ENCODE measurements at regions not wholly inside any gene's neighbourhood (a gene's known extent, or its start where the extent isn't known, plus 50 kb on each side); places are given as distances from the start of the nearest gene placed in this dataset.

DNA sequence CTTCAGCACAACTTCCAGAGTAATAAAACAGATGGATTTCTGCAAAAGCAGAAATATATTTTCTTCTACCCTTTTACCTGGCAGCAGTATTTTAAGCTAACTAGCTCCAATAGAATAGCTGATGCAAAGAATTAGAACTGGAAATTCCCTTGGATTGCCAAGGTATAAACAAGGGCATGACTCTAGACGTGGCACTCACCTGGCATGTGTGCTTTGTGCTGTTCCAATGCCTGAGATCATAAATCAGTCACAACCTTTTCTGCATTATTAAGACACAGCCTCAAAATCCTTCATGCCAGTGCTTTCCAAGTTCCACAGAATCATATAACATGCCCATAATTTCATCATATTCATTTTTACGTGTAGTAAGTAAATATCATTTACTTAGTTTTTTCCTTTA is 1048.7 kb downstream of the ADGRL2 start:
- TF ChIP-seq EMX1 (CRISPR knock-in tag; IDR thresholded peaks at IDR 0.05) (no peak), NFYB (CRISPR knock-in tag; conservative IDR thresholded peaks at IDR 0.05; ENCODE audit: low read depth) (no peak), SMAD4 (CRISPR knock-in tag; IDR thresholded peaks at IDR 0.05) (no peak), FOXP1 (CRISPR knock-in tag; IDR thresholded peaks at IDR 0.05; ENCODE audit: borderline replicate concordance) (no peak), TP53 (CRISPR knock-in tag; IDR thresholded peaks at IDR 0.05) (no peak), SMAD3 (CRISPR knock-in tag; IDR thresholded peaks at IDR 0.05; ENCODE audit: borderline replicate concordance) (no peak)
- TF ChIP-seq, protein P1, sequence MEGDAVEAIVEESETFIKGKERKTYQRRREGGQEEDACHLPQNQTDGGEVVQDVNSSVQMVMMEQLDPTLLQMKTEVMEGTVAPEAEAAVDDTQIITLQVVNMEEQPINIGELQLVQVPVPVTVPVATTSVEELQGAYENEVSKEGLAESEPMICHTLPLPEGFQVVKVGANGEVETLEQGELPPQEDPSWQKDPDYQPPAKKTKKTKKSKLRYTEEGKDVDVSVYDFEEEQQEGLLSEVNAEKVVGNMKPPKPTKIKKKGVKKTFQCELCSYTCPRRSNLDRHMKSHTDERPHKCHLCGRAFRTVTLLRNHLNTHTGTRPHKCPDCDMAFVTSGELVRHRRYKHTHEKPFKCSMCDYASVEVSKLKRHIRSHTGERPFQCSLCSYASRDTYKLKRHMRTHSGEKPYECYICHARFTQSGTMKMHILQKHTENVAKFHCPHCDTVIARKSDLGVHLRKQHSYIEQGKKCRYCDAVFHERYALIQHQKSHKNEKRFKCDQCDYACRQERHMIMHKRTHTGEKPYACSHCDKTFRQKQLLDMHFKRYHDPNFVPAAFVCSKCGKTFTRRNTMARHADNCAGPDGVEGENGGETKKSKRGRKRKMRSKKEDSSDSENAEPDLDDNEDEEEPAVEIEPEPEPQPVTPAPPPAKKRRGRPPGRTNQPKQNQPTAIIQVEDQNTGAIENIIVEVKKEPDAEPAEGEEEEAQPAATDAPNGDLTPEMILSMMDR (IDR thresholded peaks at IDR 0.05): no peak
- TF ChIP-seq, protein P2, sequence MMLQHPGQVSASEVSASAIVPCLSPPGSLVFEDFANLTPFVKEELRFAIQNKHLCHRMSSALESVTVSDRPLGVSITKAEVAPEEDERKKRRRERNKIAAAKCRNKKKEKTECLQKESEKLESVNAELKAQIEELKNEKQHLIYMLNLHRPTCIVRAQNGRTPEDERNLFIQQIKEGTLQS (CRISPR knock-in tag; conservative IDR thresholded peaks at IDR 0.05): no peak
- TF ChIP-seq, protein P3, sequence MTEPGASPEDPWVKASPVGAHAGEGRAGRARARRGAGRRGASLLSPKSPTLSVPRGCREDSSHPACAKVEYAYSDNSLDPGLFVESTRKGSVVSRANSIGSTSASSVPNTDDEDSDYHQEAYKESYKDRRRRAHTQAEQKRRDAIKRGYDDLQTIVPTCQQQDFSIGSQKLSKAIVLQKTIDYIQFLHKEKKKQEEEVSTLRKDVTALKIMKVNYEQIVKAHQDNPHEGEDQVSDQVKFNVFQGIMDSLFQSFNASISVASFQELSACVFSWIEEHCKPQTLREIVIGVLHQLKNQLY (CRISPR knock-in tag; IDR thresholded peaks at IDR 0.05): no peak
- TF ChIP-seq, protein P4, sequence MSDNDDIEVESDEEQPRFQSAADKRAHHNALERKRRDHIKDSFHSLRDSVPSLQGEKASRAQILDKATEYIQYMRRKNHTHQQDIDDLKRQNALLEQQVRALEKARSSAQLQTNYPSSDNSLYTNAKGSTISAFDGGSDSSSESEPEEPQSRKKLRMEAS (CRISPR knock-in tag; IDR thresholded peaks at IDR 0.05): no peak
- TF ChIP-seq, protein P5, sequence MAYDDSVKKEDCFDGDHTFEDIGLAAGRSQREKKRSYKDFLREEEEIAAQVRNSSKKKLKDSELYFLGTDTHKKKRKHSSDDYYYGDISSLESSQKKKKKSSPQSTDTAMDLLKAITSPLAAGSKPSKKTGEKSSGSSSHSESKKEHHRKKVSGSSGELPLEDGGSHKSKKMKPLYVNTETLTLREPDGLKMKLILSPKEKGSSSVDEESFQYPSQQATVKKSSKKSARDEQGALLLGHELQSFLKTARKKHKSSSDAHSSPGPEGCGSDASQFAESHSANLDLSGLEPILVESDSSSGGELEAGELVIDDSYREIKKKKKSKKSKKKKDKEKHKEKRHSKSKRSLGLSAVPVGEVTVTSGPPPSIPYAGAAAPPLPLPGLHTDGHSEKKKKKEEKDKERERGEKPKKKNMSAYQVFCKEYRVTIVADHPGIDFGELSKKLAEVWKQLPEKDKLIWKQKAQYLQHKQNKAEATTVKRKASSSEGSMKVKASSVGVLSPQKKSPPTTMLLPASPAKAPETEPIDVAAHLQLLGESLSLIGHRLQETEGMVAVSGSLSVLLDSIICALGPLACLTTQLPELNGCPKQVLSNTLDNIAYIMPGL (CRISPR knock-in tag; IDR thresholded peaks at IDR 0.05): no peak
